ENCODE measurements at regions not wholly inside any gene's neighbourhood (a gene's known extent, or its start where the extent isn't known, plus 50 kb on each side); places are given as distances from the start of the nearest gene placed in this dataset.
A peak's percentile ranks its signal among the peaks of the same experiment; 100 is the strongest.
"Not testable (repeated sequence)": the region's sequence is repeated elsewhere in the genome, so short reads cannot be mapped to it uniquely, and the experiment has no call there.

DNA sequence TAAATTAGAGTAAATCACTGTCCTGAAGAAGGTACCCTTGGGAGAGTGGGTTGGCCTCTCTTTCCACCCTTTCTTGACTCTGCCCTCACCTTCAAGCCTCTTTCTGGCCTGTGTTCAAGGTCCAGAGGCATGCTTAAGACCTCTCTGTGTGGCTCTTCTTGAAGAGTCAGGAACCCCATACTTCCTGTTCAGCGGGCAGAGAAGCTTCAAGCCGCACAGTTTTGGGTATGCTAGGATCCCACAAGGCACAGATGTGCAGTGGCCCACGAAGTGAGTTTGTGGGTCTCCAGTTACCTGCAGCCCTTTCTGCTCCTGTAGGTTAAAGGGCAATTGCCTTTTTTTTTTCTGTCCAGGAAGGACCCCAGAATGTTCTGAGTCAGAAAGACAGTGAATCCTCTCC is 113.7 kb downstream of the PPIAL4A start:
- not testable (repeated sequence) for DNase-seq (ENCODE audit: low read depth, low spot score); H3K4me1 ChIP-seq (ENCODE audit: control insufficient read depth, insufficient read depth, low read length)
- WGBS (ENCODE audit: insufficient coverage, insufficient read length): no CpG with 5 or more reads among the region's 3 CpGs

DNA sequence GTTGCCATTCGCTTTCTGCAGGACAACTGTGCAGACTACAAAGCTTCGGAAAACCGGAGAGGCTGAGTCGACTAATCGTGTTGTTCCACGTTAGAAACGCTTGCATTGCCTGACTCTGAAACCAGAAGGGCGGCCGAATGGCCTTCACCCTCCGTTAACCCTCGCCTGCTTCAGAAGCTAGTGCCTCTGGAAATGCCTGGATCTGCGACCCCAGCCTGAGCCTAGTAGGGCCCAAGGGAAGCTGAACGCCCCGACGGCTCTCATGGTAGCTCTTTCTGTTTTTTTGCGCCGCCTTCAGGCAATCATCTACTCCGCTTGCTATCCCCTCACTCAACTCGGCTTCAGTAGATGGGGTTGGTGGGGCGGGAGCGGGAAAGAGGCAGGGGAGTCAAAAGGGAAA is 117.3 kb downstream of the PPIAL4A start:
- not testable (repeated sequence) for H3K27ac ChIP-seq (ENCODE audit: low read length)

More for the DNA sequence above, 113.7 kb downstream of the PPIAL4A start:
- not testable (repeated sequence) for H3K4me3 ChIP-seq (ENCODE audit: low read length); H3K27ac ChIP-seq (ENCODE audit: low read length); H3K9me3 ChIP-seq (ENCODE audit: control insufficient read depth, insufficient read depth, low read length); H3K36me3 ChIP-seq (ENCODE audit: control insufficient read depth, insufficient read depth, low read length); H3K27me3 ChIP-seq (ENCODE audit: control insufficient read depth, insufficient read depth, low read length)

DNA sequence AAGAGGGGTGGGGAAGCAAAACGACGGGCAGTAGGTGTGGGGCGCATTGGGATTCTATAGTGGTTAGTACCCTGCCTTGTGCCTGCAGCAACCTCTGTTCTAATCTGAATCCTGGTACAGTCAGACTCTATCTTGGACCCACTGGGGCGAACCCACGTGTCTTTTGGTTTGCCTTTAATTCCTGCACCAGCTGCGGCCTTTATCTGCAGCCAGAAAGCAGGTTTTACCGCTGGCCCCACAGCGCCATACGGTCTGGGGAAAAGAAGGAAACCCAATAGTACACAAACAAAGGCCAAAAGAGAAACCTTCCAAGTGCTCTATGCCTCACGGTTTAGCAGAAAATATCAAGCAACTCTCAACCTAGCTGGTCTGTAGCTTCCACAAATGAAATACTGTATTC is 118.2 kb downstream of the PPIAL4A start:
- not testable (repeated sequence) for DNase-seq (ENCODE audit: low read depth, low spot score); H3K9me3 ChIP-seq (ENCODE audit: control insufficient read depth, insufficient read depth, low read length); H3K27ac ChIP-seq (ENCODE audit: low read length); H3K36me3 ChIP-seq (ENCODE audit: control insufficient read depth, insufficient read depth, low read length); H3K4me1 ChIP-seq (ENCODE audit: control insufficient read depth, insufficient read depth, low read length); H3K4me3 ChIP-seq (ENCODE audit: low read length)
- WGBS (ENCODE audit: insufficient coverage, insufficient read length): no CpG with 5 or more reads among the region's 10 CpGs
- H3K27me3 ChIP-seq (ENCODE audit: control insufficient read depth, insufficient read depth, low read length): peaks cover 16% of the 10 kb centered on the region; the same call in 1 of the 2 replicates

More for the DNA sequence above, 117.3 kb downstream of the PPIAL4A start:
- peaks cover 16% of the 10 kb centered on the region; the same call in 1 of the 2 replicates for H3K27me3 ChIP-seq (ENCODE audit: control insufficient read depth, insufficient read depth, low read length)
- H3K9me3 ChIP-seq (ENCODE audit: control insufficient read depth, insufficient read depth, low read length); H3K4me1 ChIP-seq (ENCODE audit: control insufficient read depth, insufficient read depth, low read length); DNase-seq (ENCODE audit: low read depth, low spot score); H3K36me3 ChIP-seq (ENCODE audit: control insufficient read depth, insufficient read depth, low read length): not testable (repeated sequence)
- peak overlapping the region; percentile 5; the same call in 1 of the 2 replicates for H3K4me3 ChIP-seq (ENCODE audit: low read length)
- no CpG with 5 or more reads among the region's 21 CpGs for WGBS (ENCODE audit: insufficient coverage, insufficient read length)

DNA sequence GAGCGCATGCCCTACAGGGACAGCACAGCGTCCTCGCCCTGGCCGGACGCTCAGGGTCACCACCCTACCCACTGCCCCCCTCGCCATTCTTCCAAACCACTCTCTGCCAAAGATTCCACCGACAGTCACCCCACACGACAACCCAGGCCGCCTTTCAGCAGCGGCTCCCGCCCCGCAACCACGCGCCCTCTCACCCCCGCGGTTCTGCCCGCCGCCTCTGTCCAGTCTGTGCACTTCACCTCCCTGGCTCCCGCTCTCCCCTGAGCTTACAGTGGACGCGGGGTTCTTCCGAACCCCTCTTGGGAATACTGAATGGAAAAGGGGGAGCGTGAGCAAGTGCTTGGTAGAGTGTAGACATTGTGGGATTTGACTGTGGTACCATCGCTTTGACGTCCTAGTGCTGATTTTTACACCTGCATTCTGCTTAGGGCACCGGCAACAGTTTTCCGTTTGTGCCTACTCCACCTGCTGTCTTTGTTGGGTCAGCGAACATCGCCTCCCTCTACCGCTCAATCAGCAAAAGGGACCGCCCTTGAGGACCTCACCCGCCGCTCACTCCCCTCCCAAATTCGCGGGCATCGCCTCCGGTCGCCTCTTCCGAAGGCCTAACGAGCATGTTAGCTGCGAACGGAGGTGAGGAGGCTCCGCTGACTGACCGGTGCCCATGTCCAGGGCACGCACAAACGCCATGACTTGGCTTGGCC is 119.1 kb downstream of the PPIAL4A start:
- H3K9me3 ChIP-seq (ENCODE audit: control insufficient read depth, insufficient read depth, low read length); DNase-seq (ENCODE audit: low read depth, low spot score); H3K4me1 ChIP-seq (ENCODE audit: control insufficient read depth, insufficient read depth, low read length); H3K36me3 ChIP-seq (ENCODE audit: control insufficient read depth, insufficient read depth, low read length); H3K27ac ChIP-seq (ENCODE audit: low read length): not testable (repeated sequence)
- no CpG with 5 or more reads among the region's 46 CpGs for WGBS (ENCODE audit: insufficient coverage, insufficient read length)
- Histone ChIP-seq H3K4me3 (ENCODE audit: low read length) (peak overlapping the region; percentile 42; the same call in 1 of the 2 replicates), H3K27me3 (ENCODE audit: control insufficient read depth, insufficient read depth, low read length) (peaks cover 16% of the 10 kb centered on the region; the same call in 1 of the 2 replicates)

DNA sequence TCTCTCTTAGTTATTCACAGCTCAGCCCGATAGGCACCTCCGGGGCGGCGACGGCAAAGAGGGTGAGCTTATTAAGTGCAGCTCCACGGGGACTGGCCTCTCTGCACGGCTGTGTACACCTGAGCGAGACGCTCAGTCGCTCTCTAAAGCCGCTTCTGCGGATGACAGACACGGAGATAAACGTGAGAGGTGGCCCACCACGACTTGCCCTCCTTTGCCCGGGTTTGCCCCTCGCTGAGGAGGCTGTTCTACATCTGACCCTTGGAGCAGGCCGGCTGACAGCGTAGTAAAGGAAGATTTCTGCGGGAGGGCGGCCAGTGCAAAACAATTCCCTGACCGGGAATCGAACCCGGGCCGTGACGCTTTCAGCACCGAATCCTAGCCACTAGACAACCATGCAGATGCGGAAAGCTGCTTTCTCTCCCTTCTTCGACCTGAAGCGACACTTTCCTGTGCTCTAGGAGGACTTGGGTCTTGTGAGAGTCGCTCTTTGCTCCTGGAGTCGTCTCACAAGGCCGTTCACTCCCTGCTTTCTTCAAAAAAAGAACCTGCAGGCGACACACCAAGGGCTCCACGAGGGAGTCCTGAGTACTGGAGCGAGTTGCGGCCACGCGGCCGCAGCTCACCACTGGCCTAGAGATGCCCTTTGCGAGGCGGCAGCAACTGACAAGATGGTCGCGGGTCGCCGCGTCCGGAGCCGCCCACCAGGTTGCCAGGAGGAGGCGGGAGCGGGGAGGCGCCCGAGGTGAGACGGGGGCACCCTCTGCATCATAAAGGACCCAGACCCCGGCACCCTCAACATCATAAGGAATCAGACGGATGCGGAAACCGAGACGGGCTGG is 119.9 kb downstream of the PPIAL4A start:
- not testable (repeated sequence) for DNase-seq (ENCODE audit: low read depth, low spot score)
- no CpG with 5 or more reads among the region's 59 CpGs for WGBS (ENCODE audit: insufficient coverage, insufficient read length)

DNA sequence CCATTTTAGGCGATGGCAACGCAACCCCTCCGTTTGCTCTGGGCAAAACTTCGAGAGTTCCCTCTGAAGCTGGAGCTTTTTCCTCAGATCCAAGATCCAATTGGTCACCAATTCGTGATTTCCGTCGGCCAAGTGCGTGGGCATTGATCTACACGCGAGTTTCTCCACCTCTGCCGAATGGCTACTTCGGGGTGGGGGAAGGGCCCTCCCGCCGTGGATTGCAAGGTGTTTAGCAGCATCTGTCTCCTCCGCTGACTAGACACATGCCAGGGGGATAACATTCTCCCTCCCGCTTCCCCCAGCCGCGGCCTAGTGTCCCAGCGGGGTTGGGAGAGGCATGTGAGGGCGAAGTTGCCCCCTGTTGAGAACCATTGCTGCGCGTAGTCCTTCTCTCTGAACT is 120.6 kb downstream of the PPIAL4A start:
- not testable (repeated sequence) for H3K27ac ChIP-seq (ENCODE audit: low read length); H3K4me3 ChIP-seq (ENCODE audit: low read length); H3K4me1 ChIP-seq (ENCODE audit: control insufficient read depth, insufficient read depth, low read length); H3K9me3 ChIP-seq (ENCODE audit: control insufficient read depth, insufficient read depth, low read length); DNase-seq (ENCODE audit: low read depth, low spot score); H3K36me3 ChIP-seq (ENCODE audit: control insufficient read depth, insufficient read depth, low read length)
- H3K27me3 ChIP-seq (ENCODE audit: control insufficient read depth, insufficient read depth, low read length): peaks cover 16% of the 10 kb centered on the region; the same call in 1 of the 2 replicates
- WGBS (ENCODE audit: insufficient coverage, insufficient read length): no CpG with 5 or more reads among the region's 22 CpGs

More for the DNA sequence above, 119.9 kb downstream of the PPIAL4A start:
- Histone ChIP-seq H3K4me3 (ENCODE audit: low read length) (peak overlapping the region; percentile 42; the same call in 1 of the 2 replicates), H3K27me3 (ENCODE audit: control insufficient read depth, insufficient read depth, low read length) (peaks cover 16% of the 10 kb centered on the region; the same call in 1 of the 2 replicates)
- H3K36me3 ChIP-seq (ENCODE audit: control insufficient read depth, insufficient read depth, low read length); H3K4me1 ChIP-seq (ENCODE audit: control insufficient read depth, insufficient read depth, low read length); H3K27ac ChIP-seq (ENCODE audit: low read length); H3K9me3 ChIP-seq (ENCODE audit: control insufficient read depth, insufficient read depth, low read length): not testable (repeated sequence)

DNA sequence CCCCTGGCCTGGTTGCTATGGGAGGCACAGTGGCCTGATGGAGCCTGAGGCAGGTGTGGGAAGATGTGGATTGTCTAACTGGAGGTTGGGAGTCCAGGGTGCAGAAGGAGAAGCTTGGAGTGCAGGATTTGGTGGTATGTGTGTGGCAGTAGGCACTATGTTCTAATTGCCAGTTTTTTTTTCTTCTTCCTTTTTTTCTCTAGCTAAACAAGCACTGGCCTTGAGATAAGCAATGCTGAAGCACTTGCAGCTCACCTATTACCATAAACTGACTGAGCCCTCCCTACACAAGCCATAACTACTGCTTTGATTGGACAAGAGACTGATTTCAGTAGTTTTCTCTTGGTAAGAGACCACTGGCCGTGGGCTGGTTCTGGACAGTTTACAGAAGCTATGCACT is 123.6 kb downstream of the PPIAL4A start:
- H3K36me3 ChIP-seq (ENCODE audit: control insufficient read depth, insufficient read depth, low read length); H3K27ac ChIP-seq (ENCODE audit: low read length); H3K4me3 ChIP-seq (ENCODE audit: low read length); DNase-seq (ENCODE audit: low read depth, low spot score); H3K9me3 ChIP-seq (ENCODE audit: control insufficient read depth, insufficient read depth, low read length); H3K4me1 ChIP-seq (ENCODE audit: control insufficient read depth, insufficient read depth, low read length): not testable (repeated sequence)
- no CpG with 5 or more reads among the region's 1 CpG for WGBS (ENCODE audit: insufficient coverage, insufficient read length)
- peaks cover 12% of the 10 kb centered on the region; the same call in 1 of the 2 replicates for H3K27me3 ChIP-seq (ENCODE audit: control insufficient read depth, insufficient read depth, low read length)

DNA sequence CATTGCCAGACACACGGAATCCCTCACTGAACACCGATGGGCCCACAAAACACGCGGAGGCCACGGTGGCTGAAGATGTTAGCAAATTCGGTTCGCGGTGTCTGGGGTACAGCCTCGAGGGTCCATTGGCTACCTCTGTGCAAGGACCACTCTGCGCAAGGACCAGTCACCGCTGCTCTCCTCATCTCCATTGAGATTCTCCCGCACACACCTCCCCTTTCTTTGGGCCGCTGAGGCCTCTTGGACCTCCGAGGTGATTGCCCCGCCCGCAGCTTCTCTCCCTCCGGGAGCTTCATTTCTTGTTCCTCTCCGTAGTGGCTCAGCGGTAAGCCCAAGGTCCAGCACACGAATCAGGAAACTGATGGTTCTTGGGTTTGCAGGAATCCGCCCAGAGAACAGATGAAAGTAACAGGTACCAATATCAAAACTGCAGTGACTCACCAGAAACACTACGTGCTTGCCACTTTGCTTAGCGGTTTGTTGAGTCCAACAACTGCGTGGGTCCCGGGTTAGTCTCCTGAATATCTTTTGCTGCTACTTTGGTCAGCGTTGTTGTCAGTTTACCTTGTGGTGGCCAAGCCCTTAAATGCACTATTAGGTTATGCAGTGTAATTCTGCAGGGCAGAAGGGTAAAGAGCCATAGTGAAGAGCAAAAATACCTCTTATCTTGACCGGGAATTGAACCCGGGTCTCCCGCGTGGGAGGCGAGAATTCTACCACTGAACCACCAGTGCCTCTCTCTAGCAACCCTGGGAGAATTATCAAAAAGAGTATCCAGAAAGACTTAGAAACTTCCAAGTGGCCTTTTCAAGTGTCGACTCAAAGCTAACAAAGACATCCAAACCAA is 126.8 kb downstream of the PPIAL4A start:
- not testable (repeated sequence) for H3K4me1 ChIP-seq (ENCODE audit: control insufficient read depth, insufficient read depth, low read length); H3K27me3 ChIP-seq (ENCODE audit: control insufficient read depth, insufficient read depth, low read length); H3K4me3 ChIP-seq (ENCODE audit: low read length); H3K9me3 ChIP-seq (ENCODE audit: control insufficient read depth, insufficient read depth, low read length); H3K36me3 ChIP-seq (ENCODE audit: control insufficient read depth, insufficient read depth, low read length); H3K27ac ChIP-seq (ENCODE audit: low read length)
- DNase-seq (ENCODE audit: low read depth, low spot score): peak; percentile 37
- no CpG with 5 or more reads among the region's 32 CpGs for WGBS (ENCODE audit: insufficient coverage, insufficient read length)

DNA sequence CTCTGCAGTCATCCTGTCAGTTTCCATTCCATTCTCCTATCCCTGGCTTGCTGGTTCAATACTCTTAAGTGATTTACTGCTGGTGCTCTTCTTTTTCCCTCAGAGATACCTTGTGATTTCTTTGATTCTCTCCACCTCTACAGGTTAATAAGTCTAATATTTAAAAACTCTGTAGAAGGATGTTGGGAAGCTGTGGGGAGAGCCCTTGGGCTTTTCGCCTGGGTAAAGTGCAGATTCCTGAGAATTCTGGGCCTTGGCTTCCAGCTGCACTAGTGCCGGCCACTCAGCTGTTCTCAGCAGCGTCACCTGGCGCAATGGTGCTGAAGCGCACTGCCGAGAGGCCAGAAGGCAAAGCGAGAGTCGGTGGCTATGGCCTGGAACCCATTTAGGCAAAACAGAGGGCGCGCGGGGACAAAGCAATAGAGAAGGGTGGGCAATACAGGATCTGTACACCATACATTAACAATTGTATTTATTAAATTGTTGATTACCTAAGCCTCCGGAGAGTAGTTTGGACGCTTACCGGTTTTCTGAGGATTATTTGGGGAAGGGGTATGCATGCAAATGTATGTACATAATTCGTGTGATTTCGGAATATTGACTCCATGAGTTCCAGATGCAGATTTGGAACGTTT is 130.3 kb downstream of the PPIAL4A start:
- H3K9me3 ChIP-seq (ENCODE audit: control insufficient read depth, insufficient read depth, low read length); H3K4me3 ChIP-seq (ENCODE audit: low read length); H3K27me3 ChIP-seq (ENCODE audit: control insufficient read depth, insufficient read depth, low read length); DNase-seq (ENCODE audit: low read depth, low spot score); H3K36me3 ChIP-seq (ENCODE audit: control insufficient read depth, insufficient read depth, low read length); H3K27ac ChIP-seq (ENCODE audit: low read length); H3K4me1 ChIP-seq (ENCODE audit: control insufficient read depth, insufficient read depth, low read length): not testable (repeated sequence)
- no CpG with 5 or more reads among the region's 17 CpGs for WGBS (ENCODE audit: insufficient coverage, insufficient read length)

All from iPS DF 6.9 (cell line).